HS-27A (cell line): ENCODE measurements at regions not wholly inside any gene's neighbourhood (a gene's known extent, or its start where the extent isn't known, plus 50 kb on each side); places are given as distances from the start of the nearest gene placed in this dataset.
A peak's percentile ranks its signal among the peaks of the same experiment; 100 is the strongest.
"Not testable (repeated sequence)": the region's sequence is repeated elsewhere in the genome, so short reads cannot be mapped to it uniquely, and the experiment has no call there.

Source experiments
- DNase-seq: peaks from one replicate; pipeline ENCODE4 v3.0.0-alpha.2; 2012; ENCODE audit warnings: low read depth, missing footprints

DNA sequence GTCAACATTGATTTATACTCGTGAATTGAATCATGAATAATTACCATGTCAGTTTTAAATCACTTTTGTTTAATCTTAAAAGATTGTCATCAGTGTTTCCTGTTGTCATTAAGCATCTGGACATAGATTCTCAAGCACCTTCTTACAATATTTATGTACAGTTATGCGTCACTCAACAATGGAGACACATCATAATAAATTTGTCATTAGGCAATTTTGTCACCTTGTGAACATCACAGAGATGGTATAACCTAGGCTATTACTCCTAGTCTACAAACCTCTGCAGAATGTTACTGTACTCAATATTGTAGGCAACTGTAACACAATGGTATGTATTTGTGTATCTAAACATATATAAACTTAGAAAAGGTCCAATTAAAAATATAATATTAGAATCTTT lies 2130.9 kb upstream of the PCDH20 start:
- no peak for DNase-seq

- no peak for DNase-seq
These were observed 2127.1 kb upstream of the PCDH20 start for GRCh38 chr13:63542770-63543169.

- no peak for DNase-seq
These were observed 2125.7 kb upstream of the PCDH20 start for GRCh38 chr13:63541336-63541735.

DNA sequence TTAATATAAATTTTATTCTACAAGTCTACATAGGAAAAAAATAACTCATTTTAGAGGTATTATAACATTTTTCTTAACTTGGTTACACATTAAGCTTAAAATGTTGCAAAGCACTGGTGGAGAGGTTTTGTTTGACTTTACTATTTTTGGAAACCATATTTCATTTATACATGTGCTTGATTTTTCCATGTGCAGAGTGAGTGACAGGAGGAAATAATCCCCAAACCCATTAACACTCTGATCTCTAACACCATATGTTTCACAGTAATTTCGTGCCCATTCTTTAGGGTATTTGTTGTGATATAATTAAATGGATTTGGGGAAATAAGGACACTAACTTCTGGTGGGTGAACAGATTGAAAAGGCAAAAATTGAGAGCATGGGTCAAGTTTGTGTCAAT lies 2124.4 kb upstream of the PCDH20 start:
- no peak for DNase-seq

- DNase-seq, result no peak
These were observed 2101.7 kb upstream of the PCDH20 start for GRCh38 chr13:63517371-63517770.

- no peak for DNase-seq
These were observed 2100.5 kb upstream of the PCDH20 start for GRCh38 chr13:63516124-63516523.

- no peak for DNase-seq
These were observed 2099.2 kb upstream of the PCDH20 start for GRCh38 chr13:63514886-63515285.

DNA sequence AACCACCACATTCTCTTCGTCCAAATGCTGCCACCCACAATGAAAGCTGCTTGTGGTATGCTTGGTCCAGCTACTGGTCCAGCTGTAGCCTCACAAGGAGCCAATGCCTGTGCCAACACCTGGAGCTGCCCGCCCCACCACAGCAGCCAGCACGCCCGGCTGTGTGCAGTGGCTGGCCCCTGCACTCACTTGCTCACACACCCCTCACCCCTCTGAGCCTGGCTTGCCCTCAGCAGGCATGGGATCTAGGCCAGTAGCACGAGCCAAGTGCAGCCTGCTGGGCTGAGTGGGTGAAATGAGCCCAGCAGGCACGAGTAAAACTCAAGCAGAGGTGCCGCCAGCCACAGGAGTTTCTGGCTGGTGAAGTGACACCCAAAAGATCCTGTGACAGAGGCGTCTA lies 2096.4 kb upstream of the PCDH20 start:
- DNase-seq, result no peak

DNA sequence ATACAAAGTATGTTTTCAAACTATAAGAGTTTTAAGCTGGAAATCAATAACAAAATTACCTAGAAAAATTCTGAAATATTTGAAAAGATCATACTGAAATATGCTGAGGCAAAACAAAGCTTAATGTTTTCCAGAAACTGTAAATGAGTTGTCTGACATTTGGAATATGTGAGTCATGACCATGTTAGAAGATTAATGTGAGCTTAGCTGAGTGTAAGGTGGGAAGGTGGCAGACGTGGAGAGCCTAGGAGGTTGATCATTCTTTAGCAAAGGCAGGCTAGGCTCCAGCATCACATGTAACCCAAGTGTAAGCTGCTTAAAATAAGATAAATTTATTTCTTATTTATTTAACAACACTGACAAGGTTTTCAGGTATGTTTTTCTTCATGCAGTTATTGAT lies 2086.1 kb upstream of the PCDH20 start:
- no peak for DNase-seq

GRCh38 chr13:63497601-63498000 lies 2082.0 kb upstream of the PCDH20 start:
- DNase-seq, result no peak

DNA sequence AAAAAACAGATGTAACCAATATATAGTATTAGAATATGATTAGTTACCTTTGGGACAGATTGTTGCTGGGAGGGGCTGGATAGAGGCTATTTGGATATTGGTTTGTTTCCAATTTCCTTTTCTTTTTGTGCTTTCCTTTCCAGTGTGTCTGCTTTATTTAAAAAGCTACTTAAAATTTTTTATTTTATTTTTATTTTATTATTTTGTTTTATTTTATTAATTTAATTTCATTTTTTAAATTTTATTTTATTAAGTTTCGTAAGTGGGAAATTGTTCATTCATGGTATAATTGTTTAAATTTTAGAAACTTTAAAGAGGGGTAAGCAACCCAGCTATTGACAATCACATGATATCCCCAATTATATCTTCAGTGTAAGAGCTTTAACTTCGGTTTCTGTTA lies 2077.0 kb upstream of the PCDH20 start:
- no peak for DNase-seq

DNA sequence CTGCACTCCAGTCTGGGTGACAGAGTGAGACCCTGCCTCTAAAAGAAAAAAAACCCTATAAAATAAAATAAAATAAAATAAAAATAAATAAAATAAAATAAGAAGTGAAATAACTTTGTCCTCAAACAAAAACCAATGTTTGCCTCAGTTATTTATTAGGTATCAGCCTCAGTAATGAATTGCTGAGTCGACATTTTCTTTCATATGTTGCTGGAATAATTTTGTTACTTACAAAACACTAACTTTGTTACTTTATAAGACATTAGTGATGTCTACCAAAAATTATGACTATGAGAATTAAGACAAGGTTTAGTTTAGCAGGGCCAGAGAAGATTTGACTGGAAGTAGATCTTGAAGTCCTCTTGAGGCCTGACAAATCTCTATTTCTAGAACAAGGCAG lies 2074.5 kb upstream of the PCDH20 start:
- no peak for DNase-seq

- peak; percentile 3 for DNase-seq
These were observed 2065.7 kb upstream of the PCDH20 start for GRCh38 chr13:63481334-63481733.

GRCh38 chr13:63472711-63473110 lies 2057.1 kb upstream of the PCDH20 start:
- DNase-seq, result no peak

- no peak for DNase-seq
These were observed 2048.3 kb upstream of the PCDH20 start for GRCh38 chr13:63463782-63464610.

- no peak for DNase-seq
These were observed 2044.9 kb upstream of the PCDH20 start for GRCh38 chr13:63460462-63461090.

DNA sequence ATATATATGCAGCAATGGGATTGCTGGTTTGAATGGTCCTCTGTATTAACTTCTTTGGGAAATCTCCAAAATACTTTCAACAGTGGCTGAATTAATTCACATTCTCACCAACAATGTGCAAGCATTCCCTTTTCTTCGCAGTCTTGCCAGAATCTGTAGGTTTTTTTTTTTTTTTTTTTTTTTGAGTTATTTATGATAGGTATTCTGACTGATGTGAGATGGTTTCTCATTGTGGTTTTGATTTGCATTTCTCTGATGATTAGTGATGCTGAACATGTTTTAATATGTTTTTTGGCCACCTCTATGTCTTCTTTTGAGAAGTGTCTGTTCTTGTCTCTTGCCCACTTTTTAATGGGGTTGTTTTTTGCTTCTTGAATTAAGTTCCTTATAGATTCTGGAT lies 2041.5 kb upstream of the PCDH20 start:
- no peak for DNase-seq

DNA sequence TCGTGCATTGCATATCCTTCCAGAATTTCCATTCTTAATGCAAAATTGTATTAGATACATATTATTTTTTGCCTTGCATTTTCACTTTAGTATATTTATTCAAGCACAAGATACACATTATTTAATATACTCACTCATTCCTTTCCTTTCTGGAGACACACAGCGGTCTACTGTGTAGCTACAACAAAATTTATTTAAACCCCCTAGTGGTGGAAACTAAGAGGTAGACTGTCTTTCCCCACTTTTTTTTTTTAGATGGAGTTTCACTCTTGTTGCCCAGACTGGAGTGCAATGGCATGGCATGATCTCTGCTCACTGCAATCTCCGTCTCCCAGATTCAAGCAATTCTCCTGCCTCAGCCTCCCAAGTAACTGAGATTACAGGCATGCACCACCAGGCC lies 2040.3 kb upstream of the PCDH20 start:
- no peak for DNase-seq

DNA sequence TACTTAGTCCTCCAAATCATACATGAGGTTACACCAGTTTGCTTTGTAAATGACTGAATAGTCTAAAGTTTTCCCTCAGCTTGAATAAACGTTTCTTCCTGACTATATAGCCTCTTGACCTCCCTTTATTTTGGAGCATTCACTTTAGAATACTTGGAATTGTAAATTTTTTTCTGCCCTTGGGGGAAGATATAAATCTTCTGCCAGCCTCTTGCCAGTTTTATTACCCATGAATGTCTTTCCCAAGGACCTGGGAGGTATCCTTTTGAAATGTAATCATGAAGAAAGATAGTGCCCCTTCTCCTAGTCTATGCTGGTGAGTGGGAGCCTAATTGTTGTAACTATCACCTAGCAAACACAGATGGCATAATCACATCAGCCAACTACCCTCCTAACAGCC lies 2033.9 kb upstream of the PCDH20 start:
- DNase-seq, result no peak

GRCh38 chr13:63448692-63449091 lies 2033.0 kb upstream of the PCDH20 start:
- no peak for DNase-seq

DNA sequence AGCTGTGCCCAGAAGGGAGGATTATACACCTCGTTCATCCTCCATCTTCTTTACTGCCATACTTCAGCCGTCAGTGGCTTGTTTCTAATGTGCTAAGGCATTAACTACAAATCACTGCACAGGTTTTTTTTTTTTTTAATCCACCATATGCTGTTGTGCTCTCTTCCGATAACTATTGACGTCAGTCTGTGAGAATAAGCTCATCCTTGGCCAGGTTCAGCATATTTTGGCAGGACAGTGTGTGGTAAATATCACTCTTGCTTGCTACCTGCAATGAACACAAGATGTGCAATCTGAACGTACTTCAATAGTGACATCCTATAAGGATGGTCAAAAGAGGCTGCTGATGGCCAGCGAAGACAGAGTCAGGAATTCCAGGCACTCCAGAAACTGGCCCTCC lies 2030.7 kb upstream of the PCDH20 start:
- DNase-seq, result no peak

GRCh38 chr13:63444225-63444624 lies 2028.6 kb upstream of the PCDH20 start:
- DNase-seq, result not testable (repeated sequence)

DNA sequence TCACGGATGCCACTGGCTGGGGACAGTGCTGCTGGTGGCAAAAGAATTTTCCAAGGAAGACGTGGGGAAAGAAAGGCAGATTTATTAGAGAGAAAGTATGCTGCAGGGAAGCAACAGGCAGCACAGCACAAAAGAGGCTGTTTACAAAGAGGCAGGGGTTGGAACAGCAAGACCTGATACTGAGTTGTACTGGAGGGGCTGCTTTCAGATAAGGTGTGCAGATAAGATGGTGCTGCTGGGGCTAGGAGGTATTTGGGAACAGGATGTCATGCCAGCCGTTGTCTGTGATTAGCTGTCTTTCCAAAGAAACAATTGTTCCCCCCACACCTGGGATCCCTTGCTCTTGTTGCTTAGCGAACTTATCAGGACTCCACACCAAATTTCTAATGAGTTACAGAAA lies 2023.3 kb upstream of the PCDH20 start:
- DNase-seq, result no peak

DNA sequence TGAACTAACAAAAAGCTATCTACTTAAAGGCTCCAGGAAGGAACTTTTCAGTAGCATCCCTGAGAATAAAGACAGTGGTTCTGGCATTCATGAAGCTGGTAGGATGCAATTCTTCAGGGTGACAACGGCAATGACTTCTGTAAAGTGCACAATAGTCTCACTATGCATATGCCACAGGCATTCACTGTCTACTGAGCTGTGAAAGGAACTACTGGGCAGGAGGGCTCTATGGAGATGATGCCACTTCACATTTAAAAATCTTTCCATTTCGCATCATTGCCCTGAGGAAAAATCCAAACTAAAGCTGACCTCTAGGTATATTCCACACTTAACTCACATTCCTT lies 2020.6 kb upstream of the PCDH20 start:
- no peak for DNase-seq
